Hindlimb muscle (tissue), 1 donor: ENCODE measurements at regions not wholly inside any gene's neighbourhood (a gene's known extent, or its start where the extent isn't known, plus 50 kb on each side); places are given as distances from the start of the nearest gene placed in this dataset.

Experiments used
- DNase-seq: peaks from one replicate; pipeline ENCODE4 v3.0.0-alpha.2; 2013

DNA sequence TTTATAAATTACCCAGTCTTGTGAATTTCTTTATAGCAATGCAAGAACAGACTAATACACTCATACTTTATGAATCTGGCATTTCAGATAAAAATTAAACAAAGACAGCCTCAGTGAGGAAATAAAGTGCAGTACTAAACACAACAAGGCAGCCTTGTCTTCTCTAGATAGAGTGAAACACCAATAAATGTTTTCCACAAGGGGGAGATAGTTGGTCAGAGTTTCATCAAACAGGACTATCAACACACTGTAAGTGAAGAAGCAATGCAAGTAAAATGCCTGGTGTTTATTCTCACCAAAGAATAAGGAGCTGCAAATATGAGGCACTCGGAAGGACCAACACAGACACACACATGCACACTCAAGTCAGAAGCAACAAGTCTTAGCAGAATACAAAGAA is 62.8 kb downstream of the FAM9B start:
- no peak for DNase-seq

DNA sequence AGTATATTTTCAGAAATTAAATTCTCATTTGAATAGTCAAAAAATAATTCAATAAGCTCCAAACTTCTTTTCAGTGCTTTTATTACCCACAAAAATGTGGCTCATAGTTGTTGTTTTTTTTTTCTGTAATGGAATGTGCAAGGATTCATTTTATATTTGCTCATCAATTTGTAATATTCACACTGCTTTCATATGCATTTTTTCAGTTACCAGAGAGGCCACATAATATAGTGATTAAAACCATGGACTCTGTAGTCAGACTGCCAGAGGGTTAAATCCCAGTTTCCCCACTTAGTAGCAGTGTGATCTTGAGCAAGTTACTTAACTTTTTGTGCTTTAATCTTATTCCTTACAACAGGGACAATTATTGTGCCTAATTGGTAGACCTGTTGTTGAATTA is 64.5 kb downstream of the FAM9B start:
- no peak for DNase-seq

DNA sequence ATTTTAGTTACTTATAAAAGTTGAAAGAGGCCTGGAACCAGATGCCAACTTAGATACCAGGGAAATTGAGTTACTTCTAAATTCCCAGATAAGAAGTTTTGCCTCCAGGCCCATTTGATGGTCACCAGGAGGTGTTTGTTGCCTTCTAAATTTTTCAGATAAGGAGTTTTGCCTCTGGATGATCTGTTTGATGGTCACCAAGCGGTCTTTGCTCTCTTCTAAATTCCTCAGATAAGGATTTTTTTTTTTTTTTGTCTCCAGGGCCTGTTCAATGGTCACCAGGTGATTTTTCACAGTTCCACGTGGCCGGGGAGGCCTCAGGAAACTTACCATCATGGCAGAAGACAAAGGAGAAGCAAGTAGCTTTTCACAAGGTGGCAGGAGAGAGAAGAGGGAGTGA is 66.5 kb downstream of the FAM9B start:
- DNase-seq = no peak

DNA sequence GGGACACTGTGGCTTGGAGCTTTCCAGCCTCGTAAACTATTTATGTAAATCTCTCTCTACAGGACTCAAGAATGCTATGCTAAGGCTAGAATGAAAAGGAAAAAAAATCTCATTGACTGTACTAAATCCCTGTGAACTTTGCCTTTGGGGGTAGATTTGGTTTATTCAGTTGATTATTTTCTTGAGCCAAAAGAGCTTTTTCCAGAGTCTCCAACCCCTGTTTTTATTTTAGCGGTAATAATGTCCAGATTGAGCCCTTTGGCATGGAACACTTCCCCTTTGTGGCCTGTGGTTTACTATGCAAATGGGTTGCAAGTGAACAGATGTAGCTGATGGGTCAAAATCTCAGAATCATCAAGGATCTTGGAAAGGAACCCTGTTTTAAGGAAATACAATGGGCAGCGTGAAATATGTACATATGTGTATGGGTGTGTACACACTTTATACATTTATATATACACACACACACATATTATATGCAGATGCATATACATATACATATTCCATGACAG is 72.9 kb downstream of the FAM9B start:
- no peak for DNase-seq

DNA sequence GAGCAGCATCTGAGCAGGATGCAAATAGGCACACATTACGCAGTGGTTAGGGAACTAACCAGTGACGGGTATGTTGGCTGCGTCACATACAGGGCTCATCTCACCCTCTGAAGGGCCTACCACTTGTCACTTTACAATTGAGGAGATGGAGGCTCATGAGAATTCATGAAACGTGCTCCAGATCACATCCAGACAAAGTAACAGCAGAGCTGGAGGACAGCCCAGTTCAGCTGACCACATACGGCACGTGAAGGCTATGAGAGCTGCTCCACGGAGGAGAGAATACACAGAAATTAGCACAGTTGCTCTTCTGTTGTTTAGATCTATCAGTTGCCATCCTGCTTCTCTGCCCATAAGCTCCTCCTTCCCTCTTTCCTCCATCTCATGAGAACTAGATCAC is 78.4 kb downstream of the FAM9B start:
- DNase-seq = peak; percentile 12

DNA sequence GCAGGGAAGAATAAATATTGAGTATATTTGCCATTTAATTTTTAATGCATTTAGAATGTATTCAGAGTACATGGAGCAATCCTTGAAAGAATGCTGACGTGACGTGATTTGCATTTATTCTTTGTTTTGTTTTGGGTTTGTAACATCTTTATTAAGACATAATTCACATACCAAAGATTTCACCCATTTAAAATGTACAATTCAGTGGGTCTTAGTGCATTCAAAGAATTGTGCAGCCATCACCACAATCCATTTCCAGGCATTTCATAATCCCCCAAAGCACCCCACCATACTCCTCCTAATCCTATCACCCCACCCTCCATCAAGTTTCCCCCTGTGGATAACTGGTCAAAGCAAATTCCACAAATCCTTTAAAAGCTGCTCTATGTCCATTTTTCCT is 87.4 kb downstream of the FAM9B start:
- no peak for DNase-seq

DNA sequence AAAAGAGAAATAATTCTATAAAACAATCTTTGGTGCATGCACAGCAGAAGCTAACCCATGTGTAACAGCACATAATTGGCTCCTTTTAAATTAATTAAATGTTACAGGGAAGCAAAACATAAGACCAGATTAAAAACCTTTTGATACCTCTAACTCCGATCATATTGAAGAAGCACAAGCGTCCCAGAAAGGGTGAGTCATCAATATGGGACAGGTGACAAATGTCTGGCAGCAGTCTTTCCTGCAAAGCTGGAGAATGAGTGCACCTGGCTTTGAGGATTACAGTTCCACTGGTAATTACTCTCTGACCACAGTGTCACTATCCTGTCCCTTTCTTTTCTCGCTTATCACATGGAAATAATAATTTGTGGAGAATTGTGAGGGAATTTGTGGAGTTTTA is 94.6 kb downstream of the FAM9B start:
- no peak for DNase-seq

DNA sequence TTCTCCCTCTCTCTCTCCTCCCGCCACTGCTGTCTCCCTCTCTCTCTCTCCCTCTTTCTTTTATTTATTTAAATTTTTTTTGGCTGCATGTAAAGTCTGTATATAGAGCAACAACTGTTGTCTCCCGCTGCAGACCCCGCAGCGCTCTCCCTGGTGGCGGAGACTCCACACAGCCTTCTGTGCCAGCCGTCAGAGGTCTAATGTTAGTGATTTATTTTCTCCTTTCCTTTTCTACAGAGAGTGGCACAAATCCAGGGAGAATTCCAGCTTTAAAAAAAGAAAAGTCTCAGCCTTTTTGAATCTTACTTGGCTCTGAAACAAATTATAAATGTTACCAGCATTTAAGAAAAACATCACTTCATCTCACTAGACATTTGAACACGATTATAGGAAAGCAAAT is 106.2 kb downstream of the FAM9B start:
- no peak for DNase-seq

DNA sequence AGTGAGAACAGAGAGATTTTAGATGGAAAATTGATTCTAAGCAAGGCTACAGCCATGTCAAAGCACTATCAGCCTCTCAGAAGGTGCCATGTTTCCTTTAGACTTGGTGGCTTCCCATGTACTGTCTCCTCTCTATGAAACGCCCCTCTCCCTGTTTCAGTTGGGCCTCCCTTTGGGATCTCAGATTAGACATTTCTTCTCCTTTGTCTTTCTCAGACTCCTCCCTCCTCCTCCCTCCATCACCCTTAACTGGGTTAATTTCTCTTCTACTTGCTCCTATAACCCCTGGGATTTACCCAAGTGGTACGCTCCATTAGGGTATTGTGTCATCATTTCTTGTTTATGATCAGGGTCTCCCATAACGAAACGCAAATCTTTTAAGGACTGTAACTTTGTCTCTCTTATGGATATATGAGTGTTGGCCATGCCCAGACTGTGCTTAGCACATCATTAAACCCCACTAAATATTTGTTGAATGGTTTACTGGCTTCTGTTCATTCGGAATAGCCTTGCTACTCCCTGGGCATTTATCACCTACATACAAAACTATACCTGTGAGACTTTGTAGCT is 106.8 kb downstream of the FAM9B start:
- DNase-seq = no peak

DNA sequence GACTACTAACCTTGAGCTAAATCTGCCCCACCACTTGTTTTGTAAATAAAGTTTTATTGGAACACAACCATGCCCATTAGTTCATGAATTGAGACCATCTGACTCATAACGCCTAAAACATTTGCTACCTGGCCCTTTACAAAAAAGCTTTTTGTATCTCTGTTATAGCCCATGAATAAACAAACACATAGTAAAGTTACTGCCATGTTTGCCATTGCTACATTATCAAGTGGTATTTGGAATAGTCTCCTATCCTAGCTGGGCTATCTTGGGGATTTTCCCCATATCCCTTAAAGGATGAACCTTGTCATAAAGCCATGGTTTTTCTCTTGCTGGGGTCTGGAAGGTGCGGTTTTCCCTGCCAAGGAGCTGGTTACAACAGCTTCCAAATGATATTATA is 112.3 kb downstream of the FAM9B start:
- DNase-seq = no peak

DNA sequence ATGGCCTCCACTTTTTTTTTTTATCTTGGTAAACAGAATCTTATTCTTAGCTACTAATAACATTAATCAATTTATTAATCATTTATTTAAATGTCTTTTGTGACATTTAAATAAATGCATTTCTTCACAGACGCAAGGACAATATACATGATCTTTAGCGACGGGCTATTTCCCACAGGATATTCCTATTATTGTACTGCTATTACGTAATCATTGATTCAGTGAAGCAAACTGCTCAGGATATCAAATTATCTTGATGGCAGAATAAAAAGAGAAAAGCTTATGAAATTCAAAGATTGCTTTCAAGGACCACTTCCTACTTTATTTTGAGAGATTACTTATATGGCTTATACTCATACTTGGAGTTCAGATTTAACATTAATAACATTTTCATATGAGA is 114.1 kb downstream of the FAM9B start:
- no peak for DNase-seq

DNA sequence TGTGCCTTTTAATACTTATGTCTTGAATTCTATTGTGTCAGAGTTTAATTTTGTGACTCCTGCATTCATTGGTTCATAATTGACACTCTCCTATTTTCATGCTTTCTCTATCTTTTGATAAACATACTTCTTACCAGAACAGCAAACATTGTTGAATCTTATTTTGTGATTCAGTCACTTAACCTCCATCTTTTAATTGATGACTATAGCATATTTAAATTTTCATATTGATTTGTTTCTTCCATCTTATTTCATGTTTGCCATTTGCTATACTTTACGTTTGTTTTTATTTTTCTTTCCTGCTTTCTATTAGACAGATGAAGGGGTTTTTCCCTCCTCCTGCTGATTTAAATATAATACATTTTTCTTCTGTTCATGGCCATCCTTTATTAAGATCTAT is 115.5 kb upstream of the FAM9A start:
- DNase-seq = no peak

DNA sequence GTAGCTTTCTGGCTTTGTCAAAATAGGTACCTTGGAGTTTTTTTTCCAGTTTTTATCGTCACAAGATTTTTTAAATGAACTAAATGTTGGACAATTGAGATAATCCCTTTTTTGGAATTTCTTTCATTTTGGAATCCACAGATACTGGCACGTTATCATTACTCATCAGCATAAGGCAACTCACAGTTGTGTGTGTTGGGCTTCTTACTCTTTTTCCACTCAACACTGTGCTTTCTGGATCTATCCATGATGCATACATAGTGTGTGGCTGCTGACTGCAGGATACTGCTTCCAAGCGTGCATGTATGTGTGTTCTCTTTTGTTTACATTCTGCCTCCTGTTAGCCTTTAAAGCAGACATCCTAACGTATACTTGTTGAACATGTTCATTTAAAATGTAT is 113.5 kb upstream of the FAM9A start:
- peak; percentile 19 for DNase-seq

DNA sequence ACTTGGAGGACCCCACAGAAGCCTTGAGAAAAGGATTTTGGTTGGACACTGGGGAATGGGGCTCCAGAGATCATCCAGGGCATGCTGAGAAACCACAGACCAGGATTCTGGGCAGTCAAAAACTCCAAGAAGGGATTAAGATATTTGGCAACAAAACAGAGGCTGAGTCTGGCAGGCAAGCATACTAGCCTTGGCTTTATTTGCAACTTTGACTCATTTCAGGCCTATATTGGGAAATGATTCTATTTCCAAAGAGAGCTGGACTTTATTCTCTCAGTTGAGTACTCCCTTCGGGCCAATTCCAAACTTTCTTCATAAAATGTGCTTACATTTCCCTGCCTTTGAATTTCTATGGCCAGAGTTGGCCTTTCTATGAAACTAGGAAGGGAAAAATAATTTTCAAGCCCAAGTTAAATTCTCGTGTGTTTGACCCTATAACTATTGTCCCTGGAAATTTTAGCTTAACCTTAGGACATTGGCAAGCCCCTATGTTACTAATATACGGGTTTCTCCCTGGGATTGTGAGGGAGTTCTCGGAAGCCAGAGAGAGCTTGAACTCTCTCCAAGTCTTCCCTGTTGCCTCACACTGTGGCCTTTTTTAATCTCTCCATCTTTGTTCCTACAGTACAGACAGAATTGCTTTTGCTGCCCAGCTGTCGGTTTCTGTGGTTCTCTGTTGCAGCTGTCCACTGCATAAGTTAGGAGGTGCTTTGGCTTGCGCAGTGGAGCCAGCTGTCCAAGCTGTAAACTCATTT is 112.6 kb upstream of the FAM9A start:
- DNase-seq = peak; percentile 83

DNA sequence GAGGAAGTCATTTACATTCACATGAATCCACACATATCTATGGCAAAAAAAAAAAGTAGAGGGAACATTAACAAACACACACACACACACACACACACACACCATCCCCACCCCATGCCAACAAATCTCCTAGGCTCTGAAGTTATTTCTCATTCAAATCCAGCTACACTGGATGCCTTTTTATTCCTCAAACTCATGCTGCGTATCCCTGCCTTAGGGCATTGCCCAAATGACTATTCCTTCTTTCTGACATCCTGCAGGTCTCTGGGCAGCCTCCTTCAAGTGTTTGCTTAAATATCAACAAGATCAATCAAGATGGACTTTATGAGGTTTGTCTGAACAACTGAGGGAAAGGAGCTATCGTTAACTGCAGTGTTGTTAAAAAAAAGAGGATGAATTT is 106.5 kb upstream of the FAM9A start:
- DNase-seq = no peak

DNA sequence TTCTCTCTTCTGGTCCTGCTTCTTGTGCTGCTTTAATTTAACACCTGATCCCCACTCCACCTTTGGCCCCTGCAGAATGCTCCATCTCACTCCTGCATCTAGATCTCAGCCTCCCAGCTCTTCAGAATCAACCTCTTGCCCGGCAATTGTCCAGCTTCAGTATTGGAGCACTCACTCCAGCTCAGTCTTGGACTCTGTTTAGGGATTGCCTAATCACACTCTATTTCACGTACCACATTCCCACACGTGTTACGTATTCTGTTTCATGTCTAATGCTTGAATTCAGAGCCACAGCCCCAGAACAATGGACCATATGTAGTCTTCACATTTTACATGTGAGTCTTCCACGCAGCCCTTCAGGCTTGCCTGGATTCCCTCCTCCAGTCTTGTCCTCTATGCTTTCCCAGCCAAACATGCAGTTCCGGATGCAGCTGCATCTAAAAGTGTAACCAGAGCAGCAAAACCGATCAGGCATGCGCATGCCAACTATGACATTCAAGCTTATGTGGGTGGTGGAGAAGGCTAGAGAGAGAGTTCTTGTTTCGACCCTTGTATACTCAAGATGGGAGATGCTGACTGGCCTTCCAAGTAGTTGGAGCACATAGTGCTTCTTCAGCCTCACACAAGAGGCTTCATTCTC is 105.2 kb upstream of the FAM9A start:
- DNase-seq = no peak

DNA sequence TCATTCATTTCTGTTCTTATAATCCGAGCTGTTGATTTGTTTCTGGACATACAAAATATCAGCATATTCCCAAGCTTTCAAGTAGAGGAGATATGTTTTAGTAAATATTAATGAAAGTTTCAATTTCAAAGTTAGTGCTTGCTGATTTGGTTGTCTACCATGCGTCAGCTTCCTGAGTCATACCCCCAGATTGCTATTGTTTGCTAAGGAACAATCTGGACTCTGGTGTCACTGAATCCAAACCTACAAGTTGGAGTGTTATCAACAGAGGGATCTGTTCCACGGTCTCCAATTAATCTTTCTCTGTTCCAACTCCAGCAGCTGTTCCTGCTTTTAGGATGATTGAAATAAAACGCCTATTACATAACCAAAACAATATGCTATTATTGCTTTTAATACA is 96.1 kb upstream of the FAM9A start:
- no peak for DNase-seq

DNA sequence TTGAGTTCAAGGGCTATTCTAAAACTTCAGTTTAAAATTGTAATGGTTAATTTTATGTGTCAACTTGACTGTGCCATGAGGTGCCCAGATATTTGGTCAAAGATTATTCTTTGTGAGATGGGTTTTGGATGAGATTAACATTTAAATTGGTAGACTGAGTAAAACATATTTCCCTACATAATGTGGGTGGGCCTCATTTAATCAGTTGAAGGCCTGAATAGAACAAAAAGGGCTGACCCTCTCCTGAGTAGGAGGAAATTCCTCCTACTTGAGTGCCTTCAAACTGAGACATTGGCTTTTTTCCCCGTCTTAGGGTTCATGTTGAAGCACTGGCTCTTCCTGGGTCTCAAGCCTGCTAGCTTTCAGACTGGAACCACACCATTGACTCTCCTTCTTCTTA is 89.6 kb upstream of the FAM9A start:
- DNase-seq = no peak

DNA sequence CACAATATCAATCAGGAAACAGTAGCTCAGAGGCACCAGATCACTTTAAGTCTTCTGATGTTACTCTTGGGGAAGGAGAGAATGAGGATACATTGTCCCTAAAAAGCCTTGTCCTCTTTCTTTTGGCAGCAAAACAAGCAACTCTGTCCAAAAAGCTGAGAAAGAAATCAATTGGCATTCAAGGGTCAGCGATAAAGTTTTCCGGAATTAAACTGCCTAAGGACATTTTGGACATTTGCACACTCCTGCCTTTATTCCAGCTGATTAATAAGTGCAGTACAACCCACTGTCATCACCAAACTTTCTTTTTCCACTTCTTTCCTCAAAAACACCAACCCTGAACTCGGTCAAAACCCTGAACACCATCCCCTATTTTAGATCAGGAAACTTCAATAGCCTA is 85.8 kb upstream of the FAM9A start:
- DNase-seq = no peak

DNA sequence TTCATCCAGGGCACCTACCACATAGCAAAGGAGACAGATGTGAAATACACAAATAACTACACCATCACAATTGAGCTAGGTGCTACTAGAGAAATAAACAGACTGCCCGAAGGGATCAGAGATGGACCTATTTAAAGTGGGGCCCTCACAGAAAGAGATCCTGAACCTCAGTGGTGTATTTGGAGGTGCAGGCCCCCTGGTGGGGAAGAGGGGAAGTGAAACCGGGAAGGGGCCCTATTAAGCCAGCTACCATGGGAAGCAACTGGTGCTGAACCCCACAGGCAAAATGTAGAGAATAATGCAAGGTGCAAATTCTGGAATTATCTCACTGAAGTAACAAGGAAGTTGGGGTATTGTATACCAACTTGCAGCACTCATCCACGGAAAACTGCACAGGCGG is 78.6 kb upstream of the FAM9A start:
- DNase-seq = no peak

DNA sequence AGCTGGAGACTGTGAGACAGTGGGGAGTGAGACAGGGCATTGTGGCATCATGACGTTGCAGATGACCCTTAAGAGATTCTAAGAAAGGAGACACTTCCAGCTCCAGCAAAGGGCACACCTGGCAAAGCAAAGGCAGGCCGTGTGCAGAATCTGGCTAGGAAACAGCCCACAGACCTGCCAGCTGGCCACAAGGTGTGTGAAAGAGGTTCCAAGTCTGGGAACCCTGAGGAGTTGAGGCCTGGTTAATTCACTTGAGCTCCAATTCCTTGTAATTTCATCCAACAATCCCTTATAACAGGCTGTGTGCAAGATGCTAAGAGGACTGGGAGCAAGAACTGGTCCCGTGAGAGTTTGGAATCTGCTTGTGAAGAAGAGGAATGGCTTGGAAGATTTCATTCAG is 72.8 kb upstream of the FAM9A start:
- DNase-seq = no peak

DNA sequence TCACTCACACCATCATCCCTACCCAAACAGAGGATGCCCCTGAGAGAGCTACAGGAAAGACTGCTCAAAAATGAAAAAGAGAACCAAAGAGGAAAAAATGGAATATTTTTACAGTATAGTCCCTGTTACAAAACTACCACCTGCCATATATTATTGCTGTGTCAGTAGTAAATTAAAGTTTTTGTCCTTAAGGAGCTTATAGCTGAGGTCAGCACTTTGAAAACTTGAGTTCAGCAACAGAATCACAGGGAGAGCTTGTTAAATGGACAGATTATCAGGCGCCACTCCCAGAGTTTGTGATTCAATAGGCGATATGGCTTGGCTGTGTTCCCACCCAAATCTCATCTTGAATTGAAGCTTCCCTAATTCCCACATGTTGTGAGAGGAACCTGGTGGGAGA is 71.9 kb upstream of the FAM9A start:
- no peak for DNase-seq

DNA sequence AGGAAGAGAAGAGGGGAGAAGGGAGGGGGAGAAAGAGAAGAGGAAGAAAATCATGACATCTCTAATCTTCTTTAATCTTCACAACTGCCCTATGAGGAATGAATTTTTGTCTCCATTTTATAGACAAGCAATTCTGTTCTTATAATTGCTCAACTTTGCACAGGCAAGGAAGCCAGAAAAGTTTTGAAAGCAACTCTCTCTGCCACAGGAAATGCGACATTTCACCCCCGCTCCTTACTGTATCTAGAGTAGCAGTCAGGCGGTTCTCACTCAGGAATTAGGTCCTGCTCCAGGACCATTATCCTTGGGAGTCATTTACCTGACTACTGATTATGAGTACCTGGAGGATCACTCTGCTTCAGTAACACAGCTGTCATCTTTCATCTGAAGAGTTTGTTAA is 69.2 kb upstream of the FAM9A start:
- DNase-seq = no peak

DNA sequence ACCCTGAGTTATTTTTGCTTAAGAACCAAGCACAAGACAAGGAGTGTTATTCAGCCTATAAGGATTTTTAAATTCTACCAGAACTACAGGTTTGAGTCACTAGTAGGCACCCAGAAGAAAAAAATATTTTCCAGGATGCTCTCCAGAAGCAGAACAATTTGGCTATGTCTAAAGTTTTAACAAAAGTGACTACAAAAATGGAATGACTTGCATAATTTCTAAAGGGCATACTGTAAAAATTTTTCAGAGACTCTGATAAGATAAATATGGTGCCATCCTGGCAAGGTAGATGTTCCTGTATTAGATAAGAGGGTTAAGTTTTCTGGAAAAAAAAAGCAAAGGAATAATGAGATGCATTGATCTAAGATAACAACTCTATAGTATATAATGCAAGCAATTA is 68.6 kb upstream of the FAM9A start:
- no peak for DNase-seq
